Calu3 (cell line): ENCODE measurements at regions not wholly inside any gene's neighbourhood (a gene's known extent, or its start where the extent isn't known, plus 50 kb on each side); places are given as distances from the start of the nearest gene placed in this dataset.

ENCODE experiments used
- BruUV-seq: library from RNA; stranded (reverse); fragments of 400-500 nt; replicated peaks from 2 replicates; lab custom pipeline; 2021; lab: Mats Ljungman, UMichigan
- CTCF ChIA-PET: fragments of 300-600 bp; sonication (Branson Sonifier 250); formaldehyde crosslinking; loops from one replicate; lab custom pipeline; 2022; ENCODE audit warnings: antibody characterized with exemption; lab: Charles Lee
- DNase-seq: peaks from one replicate; pipeline ENCODE4 v3.0.0; 2022
- H3K27ac Mint-ChIP-seq: one replicate; pipeline ENCODE4 v1.8.0; 2022; ENCODE audit warnings: mixed read lengths; ENCODE audit not compliant: unreplicated experiment
- H3K27me3 Mint-ChIP-seq: one replicate; pipeline ENCODE4 v1.8.0; 2022; ENCODE audit warnings: mixed read lengths; ENCODE audit not compliant: unreplicated experiment
- H3K36me3 Mint-ChIP-seq: one replicate; pipeline ENCODE4 v1.8.0; 2022; ENCODE audit warnings: mild to moderate bottlenecking, moderate library complexity, mixed read lengths; ENCODE audit not compliant: insufficient read depth, unreplicated experiment
- H3K4me1 Mint-ChIP-seq: one replicate; pipeline ENCODE4 v1.8.0; 2022; ENCODE audit warnings: mild to moderate bottlenecking, low read depth, mixed read lengths; ENCODE audit not compliant: unreplicated experiment
- H3K4me3 Mint-ChIP-seq: one replicate; pipeline ENCODE4 v1.8.0; 2022; ENCODE audit warnings: mild to moderate bottlenecking, low read depth, moderate library complexity, mixed read lengths; ENCODE audit not compliant: unreplicated experiment
- H3K9me3 Mint-ChIP-seq: one replicate; pipeline ENCODE4 v1.8.0; 2022; ENCODE audit warnings: low read depth, mixed read lengths; ENCODE audit not compliant: unreplicated experiment
- intact Hi-C: fragments of 100-400 bp; cut with micrococcal nuclease; formaldehyde crosslinking; loops from one replicate; pipeline ENCODE4 v1.10.0; 2022; ENCODE audit not compliant: unreplicated experiment
- TF ChIP-seq, protein P1 (sequence below): fragments of 200-600 bp; IDR thresholded peaks from one replicate; pipeline ENCODE4 v1.8.0; 2022; ENCODE audit warnings: antibody characterized with exemption; ENCODE audit not compliant: unreplicated experiment

DNA sequence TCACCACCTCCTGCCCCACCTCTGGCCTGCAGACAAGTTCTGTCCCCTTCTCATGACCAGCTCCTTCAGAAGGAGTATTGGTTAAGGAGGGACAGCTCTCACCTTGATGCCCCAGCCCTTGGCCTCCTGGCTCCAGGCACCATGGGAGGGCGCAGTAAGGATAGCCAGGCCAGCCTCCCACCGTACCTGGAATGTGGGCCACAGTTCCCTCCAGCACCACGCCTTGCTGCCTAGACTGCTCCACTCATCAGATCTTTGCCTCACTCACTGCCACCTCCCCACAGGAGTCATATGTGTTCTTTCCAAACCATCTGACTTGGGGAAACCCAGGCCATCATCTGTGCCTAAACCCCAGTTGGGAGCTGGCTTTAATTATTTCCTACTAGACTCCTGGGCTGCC is 97.0 kb downstream of the CCDC185 start:
- peaks cover 60% of the 10 kb centered on the region for H3K27me3 Mint-ChIP-seq
- TF ChIP-seq, protein P1, sequence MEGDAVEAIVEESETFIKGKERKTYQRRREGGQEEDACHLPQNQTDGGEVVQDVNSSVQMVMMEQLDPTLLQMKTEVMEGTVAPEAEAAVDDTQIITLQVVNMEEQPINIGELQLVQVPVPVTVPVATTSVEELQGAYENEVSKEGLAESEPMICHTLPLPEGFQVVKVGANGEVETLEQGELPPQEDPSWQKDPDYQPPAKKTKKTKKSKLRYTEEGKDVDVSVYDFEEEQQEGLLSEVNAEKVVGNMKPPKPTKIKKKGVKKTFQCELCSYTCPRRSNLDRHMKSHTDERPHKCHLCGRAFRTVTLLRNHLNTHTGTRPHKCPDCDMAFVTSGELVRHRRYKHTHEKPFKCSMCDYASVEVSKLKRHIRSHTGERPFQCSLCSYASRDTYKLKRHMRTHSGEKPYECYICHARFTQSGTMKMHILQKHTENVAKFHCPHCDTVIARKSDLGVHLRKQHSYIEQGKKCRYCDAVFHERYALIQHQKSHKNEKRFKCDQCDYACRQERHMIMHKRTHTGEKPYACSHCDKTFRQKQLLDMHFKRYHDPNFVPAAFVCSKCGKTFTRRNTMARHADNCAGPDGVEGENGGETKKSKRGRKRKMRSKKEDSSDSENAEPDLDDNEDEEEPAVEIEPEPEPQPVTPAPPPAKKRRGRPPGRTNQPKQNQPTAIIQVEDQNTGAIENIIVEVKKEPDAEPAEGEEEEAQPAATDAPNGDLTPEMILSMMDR, result no peak
- intact Hi-C loops, result no loop called here
- CTCF ChIA-PET, result no interaction called here
- no TSS peak for BruUV-seq
- no peaks in the 10 kb centered on the region for H3K4me1 Mint-ChIP-seq
- no peak for DNase-seq
- H3K4me3 Mint-ChIP-seq, result no peak overlapping the region
- H3K9me3 Mint-ChIP-seq, result no peaks in the 10 kb centered on the region
- H3K27ac Mint-ChIP-seq, result no peak overlapping the region
- no peaks in the 10 kb centered on the region for H3K36me3 Mint-ChIP-seq
